ENCODE measurements at regions not wholly inside any gene's neighbourhood (a gene's known extent, or its start where the extent isn't known, plus 50 kb on each side); places are given as distances from the start of the nearest gene placed in this dataset.
A peak's percentile ranks its signal among the peaks of the same experiment; 100 is the strongest.
"Not testable (repeated sequence)": the region's sequence is repeated elsewhere in the genome, so short reads cannot be mapped to it uniquely, and the experiment has no call there.

GRCh38 chr3:87101861-87102625 lies 111.1 kb upstream of the VGLL3 start:
- DNase-seq (ENCODE audit: low read depth in 2 of 2) = no peak

GRCh38 chr3:87097733-87098132 lies 106.8 kb upstream of the VGLL3 start:
- DNase-seq (ENCODE audit: low read depth in 2 of 2) = not testable (repeated sequence)

- no peak for DNase-seq (ENCODE audit: low read depth in 2 of 2)
Observed at GRCh38 chr3:87090631-87091030, 99.7 kb upstream of the VGLL3 start.

- no peak for DNase-seq (ENCODE audit: low read depth in 2 of 2)
Observed at GRCh38 chr3:87088993-87089841, 98.3 kb upstream of the VGLL3 start.

GRCh38 chr3:87088430-87088992 lies 97.6 kb upstream of the VGLL3 start:
- DNase-seq (ENCODE audit: low read depth in 2 of 2) = no peak

GRCh38 chr3:87084868-87085267 lies 93.9 kb upstream of the VGLL3 start:
- DNase-seq (ENCODE audit: low read depth in 2 of 2) = no peak

GRCh38 chr3:87082796-87083440 lies 92.0 kb upstream of the VGLL3 start:
- DNase-seq (ENCODE audit: low read depth in 2 of 2) = peak in 1 of 2 donors; percentile 1

- DNase-seq (ENCODE audit: low read depth in 2 of 2) = no peak
Observed at GRCh38 chr3:87077355-87077754, 86.4 kb upstream of the VGLL3 start.

GRCh38 chr3:87076946-87077345 lies 86.0 kb upstream of the VGLL3 start:
- DNase-seq (ENCODE audit: low read depth in 2 of 2) = no peak

GRCh38 chr3:87073496-87074145 lies 82.7 kb upstream of the VGLL3 start:
- no peak for DNase-seq (ENCODE audit: low read depth in 2 of 2)

- no peak for DNase-seq (ENCODE audit: low read depth in 2 of 2)
Observed at GRCh38 chr3:87072446-87072845, 81.5 kb upstream of the VGLL3 start.

- no peak for DNase-seq (ENCODE audit: low read depth in 2 of 2)
Observed at GRCh38 chr3:87069971-87070370, 79.0 kb upstream of the VGLL3 start.

GRCh38 chr3:87069021-87069420 lies 78.1 kb upstream of the VGLL3 start:
- no peak for DNase-seq (ENCODE audit: low read depth in 2 of 2)

GRCh38 chr3:87062685-87063084 lies 71.7 kb upstream of the VGLL3 start:
- DNase-seq (ENCODE audit: low read depth in 2 of 2) = no peak

- DNase-seq (ENCODE audit: low read depth in 2 of 2) = no peak
Observed at GRCh38 chr3:87057474-87057873, 66.5 kb upstream of the VGLL3 start.

GRCh38 chr3:87053553-87053952 lies 62.6 kb upstream of the VGLL3 start:
- no peak for DNase-seq (ENCODE audit: low read depth in 2 of 2)

- no peak for DNase-seq (ENCODE audit: low read depth in 2 of 2)
Observed at GRCh38 chr3:87052499-87053260, 61.7 kb upstream of the VGLL3 start.

GRCh38 chr3:87047852-87048251 lies 56.9 kb upstream of the VGLL3 start:
- DNase-seq (ENCODE audit: low read depth in 2 of 2) = no peak

GRCh38 chr3:87046241-87046640 lies 55.3 kb upstream of the VGLL3 start:
- no peak for DNase-seq (ENCODE audit: low read depth in 2 of 2)

GRCh38 chr3:87045473-87045872 lies 54.5 kb upstream of the VGLL3 start:
- DNase-seq (ENCODE audit: low read depth in 2 of 2) = no peak

- no peak for DNase-seq (ENCODE audit: low read depth in 2 of 2)
Observed at GRCh38 chr3:87044846-87045245, 53.9 kb upstream of the VGLL3 start.
